ENCODE measurements at regions not wholly inside any gene's neighbourhood (a gene's known extent, or its start where the extent isn't known, plus 50 kb on each side); places are given as distances from the start of the nearest gene placed in this dataset.

- peaks cover 2% of the 10 kb centered on the region for H3K9me3 Mint-ChIP-seq (ENCODE audit: unreplicated experiment)
- TF ChIP-seq CTCF (IDR thresholded peaks at IDR 0.05) = no peak
- no peak overlapping the region for H3K27ac Mint-ChIP-seq (ENCODE audit: unreplicated experiment)
- no peak for DNase-seq (ENCODE audit: extremely low spot score, unreplicated experiment)
- H3K36me3 Mint-ChIP-seq (ENCODE audit: unreplicated experiment) = no peaks in the 10 kb centered on the region
- H3K27me3 Mint-ChIP-seq (ENCODE audit: unreplicated experiment) = no peaks in the 10 kb centered on the region
- H3K4me1 Mint-ChIP-seq (ENCODE audit: unreplicated experiment) = peaks cover 31% of the 10 kb centered on the region
- no peak overlapping the region for H3K4me3 Mint-ChIP-seq (ENCODE audit: unreplicated experiment)
These were observed 78.2 kb upstream of the PTPRK start for GRCh38 chr6:128598571-128598970.

- DNase-seq (ENCODE audit: extremely low spot score, unreplicated experiment) = no peak
- Mint-ChIP-seq H3K27me3 (ENCODE audit: unreplicated experiment) (no peaks in the 10 kb centered on the region), H3K27ac (ENCODE audit: unreplicated experiment) (no peak overlapping the region)
These were observed 77.6 kb upstream of the PTPRK start for GRCh38 chr6:128597956-128598355.

GRCh38 chr6:128597004-128597403 lies 76.6 kb upstream of the PTPRK start:
- no peak for DNase-seq (ENCODE audit: extremely low spot score, unreplicated experiment)

More at GRCh38 chr6:128597956-128598355, 77.6 kb upstream of the PTPRK start:
- no peak overlapping the region for H3K4me3 Mint-ChIP-seq (ENCODE audit: unreplicated experiment)
- no peak for TF ChIP-seq CTCF (IDR thresholded peaks at IDR 0.05)
- peaks cover 31% of the 10 kb centered on the region for H3K4me1 Mint-ChIP-seq (ENCODE audit: unreplicated experiment)
- H3K36me3 Mint-ChIP-seq (ENCODE audit: unreplicated experiment) = no peaks in the 10 kb centered on the region
- H3K9me3 Mint-ChIP-seq (ENCODE audit: unreplicated experiment) = no peaks in the 10 kb centered on the region

GRCh38 chr6:128595544-128595943 lies 75.1 kb upstream of the PTPRK start:
- no peak for DNase-seq (ENCODE audit: extremely low spot score, unreplicated experiment)
- H3K27me3 Mint-ChIP-seq (ENCODE audit: unreplicated experiment) = no peaks in the 10 kb centered on the region
- H3K4me1 Mint-ChIP-seq (ENCODE audit: unreplicated experiment) = peaks cover 19% of the 10 kb centered on the region

More at GRCh38 chr6:128597004-128597403, 76.6 kb upstream of the PTPRK start:
- H3K9me3 Mint-ChIP-seq (ENCODE audit: unreplicated experiment) = peaks cover under 1% of the 10 kb centered on the region
- no peak overlapping the region for H3K4me3 Mint-ChIP-seq (ENCODE audit: unreplicated experiment)
- H3K36me3 Mint-ChIP-seq (ENCODE audit: unreplicated experiment) = no peaks in the 10 kb centered on the region
- no peaks in the 10 kb centered on the region for H3K27me3 Mint-ChIP-seq (ENCODE audit: unreplicated experiment)
- H3K27ac Mint-ChIP-seq (ENCODE audit: unreplicated experiment) = no peak overlapping the region
- no peak for TF ChIP-seq CTCF (IDR thresholded peaks at IDR 0.05)
- peaks cover 31% of the 10 kb centered on the region for H3K4me1 Mint-ChIP-seq (ENCODE audit: unreplicated experiment)

GRCh38 chr6:128586095-128586494 lies 65.7 kb upstream of the PTPRK start:
- Mint-ChIP-seq H3K9me3 (ENCODE audit: unreplicated experiment) (peaks cover 27% of the 10 kb centered on the region), H3K27me3 (ENCODE audit: unreplicated experiment) (no peaks in the 10 kb centered on the region), H3K4me3 (ENCODE audit: unreplicated experiment) (no peak overlapping the region), H3K36me3 (ENCODE audit: unreplicated experiment) (peaks cover 5% of the 10 kb centered on the region), H3K4me1 (ENCODE audit: unreplicated experiment) (peaks cover 4% of the 10 kb centered on the region), H3K27ac (ENCODE audit: unreplicated experiment) (no peak overlapping the region)
- no peak for TF ChIP-seq CTCF (IDR thresholded peaks at IDR 0.05)
- no peak for DNase-seq (ENCODE audit: extremely low spot score, unreplicated experiment)

More at GRCh38 chr6:128595544-128595943, 75.1 kb upstream of the PTPRK start:
- Mint-ChIP-seq H3K36me3 (ENCODE audit: unreplicated experiment) (no peaks in the 10 kb centered on the region), H3K9me3 (ENCODE audit: unreplicated experiment) (peaks cover 13% of the 10 kb centered on the region), H3K4me3 (ENCODE audit: unreplicated experiment) (no peak overlapping the region), H3K27ac (ENCODE audit: unreplicated experiment) (no peak overlapping the region)
- no peak for TF ChIP-seq CTCF (IDR thresholded peaks at IDR 0.05)
